ENCODE measurements at regions not wholly inside any gene's neighbourhood (a gene's known extent, or its start where the extent isn't known, plus 50 kb on each side); places are given as distances from the start of the nearest gene placed in this dataset.

DNA sequence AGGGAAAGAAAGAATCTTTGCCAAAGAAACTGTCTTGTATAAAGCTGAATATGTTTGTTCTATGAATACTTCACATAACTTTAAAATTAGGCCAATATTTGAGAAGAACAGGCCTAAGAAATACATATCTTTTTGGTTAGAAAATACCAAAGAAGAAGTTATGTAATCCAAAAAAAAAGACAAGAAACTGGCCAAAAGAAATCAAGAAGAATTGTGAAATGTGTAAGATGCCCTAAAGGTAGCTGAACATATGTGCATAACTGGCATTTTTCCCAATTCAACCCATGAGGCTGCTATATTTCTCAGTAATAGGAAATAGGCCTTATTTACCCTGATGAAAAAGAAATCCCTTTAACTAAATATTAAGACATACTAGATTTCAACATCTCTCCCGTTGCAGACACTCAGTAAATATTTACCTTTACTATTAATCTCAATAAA is 290.0 kb downstream of the CETN3 start:
- no peak for DNase-seq
- no peak overlapping the region for H3K27ac Mint-ChIP-seq
- intact Hi-C loops (cut with micrococcal nuclease) = no loop called here
- no peaks in the 10 kb centered on the region for H3K4me1 Mint-ChIP-seq
- no peak overlapping the region for H3K4me3 Mint-ChIP-seq
- H3K9me3 Mint-ChIP-seq = no peaks in the 10 kb centered on the region
- no peaks in the 10 kb centered on the region for H3K27me3 Mint-ChIP-seq
- H3K36me3 Mint-ChIP-seq (ENCODE audit: low read depth) = no peaks in the 10 kb centered on the region

DNA sequence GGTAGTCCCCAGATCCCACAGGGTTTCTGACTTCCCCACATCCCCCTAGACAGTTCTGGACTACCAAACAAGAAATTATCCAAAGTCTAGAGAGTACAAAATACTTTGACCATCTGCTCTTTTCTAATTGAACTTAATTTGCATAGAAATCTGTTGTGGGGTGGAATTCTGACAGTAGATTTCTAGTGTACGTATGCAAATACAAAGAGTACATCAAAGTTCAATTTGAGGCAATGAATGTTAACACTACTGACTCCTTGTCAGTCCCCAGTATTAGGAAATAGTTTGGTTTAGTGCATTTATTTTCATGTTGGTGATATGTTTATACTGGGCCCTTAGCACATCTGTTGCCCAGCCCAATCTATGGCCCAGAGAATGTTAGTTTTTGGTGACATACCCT is 292.6 kb downstream of the CETN3 start:
- no peaks in the 10 kb centered on the region for H3K36me3 Mint-ChIP-seq (ENCODE audit: low read depth)
- H3K27me3 Mint-ChIP-seq = no peaks in the 10 kb centered on the region
- intact Hi-C loops (cut with micrococcal nuclease) = no loop called here
- no peaks in the 10 kb centered on the region for H3K4me1 Mint-ChIP-seq
- H3K9me3 Mint-ChIP-seq = no peaks in the 10 kb centered on the region
- no peak overlapping the region for H3K27ac Mint-ChIP-seq
- DNase-seq = no peak
- H3K4me3 Mint-ChIP-seq = no peak overlapping the region

DNA sequence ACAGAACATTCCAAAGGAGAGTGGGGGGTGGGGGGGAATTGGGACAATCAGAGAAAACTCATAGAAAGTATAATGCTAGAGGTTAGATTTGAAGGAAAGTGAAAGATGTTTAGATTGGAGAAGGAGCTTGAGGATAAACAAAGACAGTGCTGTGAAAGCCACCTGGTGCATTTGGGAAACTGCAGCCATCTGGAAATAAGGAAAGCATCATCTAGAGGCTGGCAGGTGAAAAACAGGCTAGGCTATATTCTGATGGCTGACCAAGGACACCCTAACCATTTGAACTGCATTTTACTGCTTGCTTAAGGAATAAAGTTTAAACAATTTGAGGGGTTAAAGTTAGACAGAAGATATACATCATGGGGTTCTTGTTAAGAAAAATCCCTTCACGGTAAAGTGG is 296.4 kb downstream of the CETN3 start:
- Mint-ChIP-seq H3K27ac (no peak overlapping the region), H3K4me3 (no peak overlapping the region), H3K9me3 (no peaks in the 10 kb centered on the region), H3K27me3 (no peaks in the 10 kb centered on the region), H3K36me3 (ENCODE audit: low read depth) (no peaks in the 10 kb centered on the region), H3K4me1 (no peaks in the 10 kb centered on the region)
- intact Hi-C loops (cut with micrococcal nuclease) = no loop called here
- DNase-seq = no peak

DNA sequence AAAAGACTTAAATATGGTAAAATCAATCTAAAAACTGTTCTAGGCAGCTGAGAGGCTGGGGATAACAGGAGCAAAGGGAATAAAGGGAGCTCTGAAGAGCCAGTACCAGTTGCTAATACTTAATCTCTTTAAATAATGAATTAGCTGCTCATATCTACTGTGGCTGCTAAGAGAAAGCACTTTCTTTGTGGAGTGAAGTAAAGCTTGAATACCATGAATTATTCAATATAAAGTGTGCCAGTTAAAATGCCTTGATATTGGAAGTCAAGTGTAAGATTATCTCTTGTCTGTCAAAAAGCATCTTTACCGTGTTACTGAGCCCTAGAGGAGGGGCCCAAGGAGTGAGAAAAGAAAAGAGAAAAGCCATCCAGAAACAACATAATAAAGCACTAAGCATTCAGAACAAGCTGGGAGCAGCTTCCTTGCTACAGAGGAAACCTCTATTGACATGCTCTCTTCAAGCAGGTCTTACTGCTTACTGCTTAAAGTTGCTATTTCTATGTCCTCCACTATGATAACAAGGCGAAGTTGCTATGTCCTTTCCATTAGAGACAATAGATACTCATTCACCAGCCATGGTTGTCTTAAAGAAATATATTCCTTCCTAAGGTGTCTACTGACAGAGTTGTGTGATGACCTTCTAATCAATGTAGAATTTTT is 297.4 kb downstream of the CETN3 start:
- H3K36me3 Mint-ChIP-seq (ENCODE audit: low read depth) = no peaks in the 10 kb centered on the region
- no peak overlapping the region for H3K27ac Mint-ChIP-seq
- intact Hi-C loops (cut with micrococcal nuclease) = no loop called here
- no peak for DNase-seq
- H3K4me3 Mint-ChIP-seq = no peak overlapping the region
- no peaks in the 10 kb centered on the region for H3K27me3 Mint-ChIP-seq
- H3K9me3 Mint-ChIP-seq = no peaks in the 10 kb centered on the region
- H3K4me1 Mint-ChIP-seq = no peaks in the 10 kb centered on the region

DNA sequence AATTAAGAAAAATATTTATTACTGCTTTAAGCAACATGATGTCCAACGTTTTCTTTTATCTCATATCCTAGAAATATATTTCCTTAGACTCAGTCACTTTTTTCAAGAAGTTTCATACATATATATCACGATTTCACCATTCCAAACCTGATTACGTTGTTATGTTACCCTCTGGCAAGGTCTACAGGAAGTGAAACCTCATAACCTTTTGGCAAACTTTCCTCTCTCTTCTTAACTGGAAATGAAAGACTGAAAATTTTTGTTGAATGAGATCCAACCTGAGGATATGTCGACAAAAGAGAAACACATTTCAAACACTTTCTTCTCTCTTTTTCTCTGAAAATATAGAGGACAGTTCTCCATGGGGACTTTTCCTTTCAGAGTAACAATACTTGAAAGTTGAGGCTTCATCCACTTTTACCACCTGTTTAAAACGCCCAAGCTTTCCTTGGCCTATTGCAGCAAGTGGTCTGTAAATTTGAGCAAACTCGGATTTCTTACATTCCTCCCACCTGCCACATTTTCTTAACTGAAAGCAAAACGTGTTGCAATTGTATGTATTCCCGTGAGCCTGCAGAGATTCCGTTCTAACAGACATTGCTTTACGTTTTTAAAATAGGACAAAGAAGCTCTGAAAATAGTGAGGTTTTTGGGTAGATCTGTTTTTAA is 298.1 kb downstream of the CETN3 start:
- DNase-seq = no peak
- Mint-ChIP-seq H3K9me3 (no peaks in the 10 kb centered on the region), H3K27ac (no peak overlapping the region), H3K4me1 (no peaks in the 10 kb centered on the region), H3K36me3 (ENCODE audit: low read depth) (no peaks in the 10 kb centered on the region), H3K4me3 (no peak overlapping the region), H3K27me3 (no peaks in the 10 kb centered on the region)
- intact Hi-C loops (cut with micrococcal nuclease) = no loop called here

DNA sequence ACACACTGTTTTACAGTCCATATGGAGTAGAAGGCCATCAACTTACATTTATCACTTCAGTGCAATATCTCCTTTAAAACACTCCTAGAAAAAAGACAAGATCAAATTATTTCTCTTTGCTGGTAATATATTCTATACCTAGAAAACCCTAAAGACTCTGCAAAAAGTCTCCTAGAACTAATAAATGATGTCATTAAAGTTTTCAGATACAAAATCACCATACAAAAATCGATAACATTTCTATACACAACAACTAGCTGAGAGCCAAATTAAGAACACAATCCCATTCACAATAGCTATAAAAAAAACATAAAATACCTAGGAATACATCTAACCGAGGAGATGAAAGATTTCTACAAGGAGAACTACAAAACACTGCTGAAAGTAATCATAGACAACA is 300.3 kb downstream of the CETN3 start:
- Mint-ChIP-seq H3K36me3 (ENCODE audit: low read depth) (no peaks in the 10 kb centered on the region), H3K9me3 (peaks cover 4% of the 10 kb centered on the region), H3K4me1 (no peaks in the 10 kb centered on the region), H3K27me3 (no peaks in the 10 kb centered on the region), H3K27ac (no peak overlapping the region), H3K4me3 (no peak overlapping the region)
- no peak for DNase-seq
- intact Hi-C loops (cut with micrococcal nuclease) = no loop called here

DNA sequence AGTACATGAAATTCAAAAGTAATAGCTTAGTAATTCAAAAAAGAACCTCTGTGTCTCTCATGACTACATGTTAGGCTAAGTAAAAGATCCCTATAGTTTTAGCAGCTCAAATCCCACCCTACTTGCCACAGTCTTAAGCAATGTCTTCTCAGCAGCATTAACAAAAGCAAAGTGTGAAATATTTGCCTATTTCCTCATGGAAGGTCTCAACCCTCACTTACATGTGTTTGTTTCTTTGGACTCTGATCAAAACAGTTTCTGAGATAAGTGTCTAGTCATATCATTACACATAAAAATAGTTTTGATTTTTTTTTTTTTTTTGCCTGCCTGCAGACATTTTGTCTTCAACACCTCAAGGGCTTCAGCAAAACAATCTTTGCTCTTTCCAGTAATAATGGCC is 310.5 kb downstream of the CETN3 start:
- Mint-ChIP-seq H3K27me3 (no peaks in the 10 kb centered on the region), H3K4me3 (no peak overlapping the region), H3K4me1 (no peaks in the 10 kb centered on the region), H3K36me3 (ENCODE audit: low read depth) (no peaks in the 10 kb centered on the region), H3K27ac (no peak overlapping the region), H3K9me3 (no peaks in the 10 kb centered on the region)
- intact Hi-C loops (cut with micrococcal nuclease) = no loop called here
- DNase-seq = no peak

DNA sequence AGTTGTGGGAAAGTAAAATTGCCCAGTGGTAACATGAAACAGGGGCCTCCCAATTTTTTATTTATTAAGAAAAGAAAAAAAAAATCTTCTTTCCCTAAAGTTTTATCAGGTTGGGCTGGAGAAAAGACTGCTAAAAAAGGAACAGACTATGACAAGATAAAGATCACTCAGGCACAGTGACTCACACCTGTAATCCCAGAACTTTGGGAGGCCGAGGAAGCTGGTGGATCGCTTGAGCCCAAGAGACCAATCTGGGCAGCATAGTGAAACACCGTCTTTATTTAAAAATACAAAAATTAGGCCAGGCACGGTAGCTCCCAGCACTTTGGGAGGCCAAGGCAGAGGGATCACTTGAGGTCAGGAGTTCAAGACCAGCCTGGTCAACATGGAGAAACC is 312.5 kb downstream of the CETN3 start:
- intact Hi-C loops (cut with micrococcal nuclease) = no loop called here
- no peak overlapping the region for H3K4me3 Mint-ChIP-seq
- no peak for DNase-seq
- no peaks in the 10 kb centered on the region for H3K9me3 Mint-ChIP-seq
- no peaks in the 10 kb centered on the region for H3K36me3 Mint-ChIP-seq (ENCODE audit: low read depth)
- H3K27ac Mint-ChIP-seq = no peak overlapping the region
- H3K4me1 Mint-ChIP-seq = no peaks in the 10 kb centered on the region
- H3K27me3 Mint-ChIP-seq = no peaks in the 10 kb centered on the region

DNA sequence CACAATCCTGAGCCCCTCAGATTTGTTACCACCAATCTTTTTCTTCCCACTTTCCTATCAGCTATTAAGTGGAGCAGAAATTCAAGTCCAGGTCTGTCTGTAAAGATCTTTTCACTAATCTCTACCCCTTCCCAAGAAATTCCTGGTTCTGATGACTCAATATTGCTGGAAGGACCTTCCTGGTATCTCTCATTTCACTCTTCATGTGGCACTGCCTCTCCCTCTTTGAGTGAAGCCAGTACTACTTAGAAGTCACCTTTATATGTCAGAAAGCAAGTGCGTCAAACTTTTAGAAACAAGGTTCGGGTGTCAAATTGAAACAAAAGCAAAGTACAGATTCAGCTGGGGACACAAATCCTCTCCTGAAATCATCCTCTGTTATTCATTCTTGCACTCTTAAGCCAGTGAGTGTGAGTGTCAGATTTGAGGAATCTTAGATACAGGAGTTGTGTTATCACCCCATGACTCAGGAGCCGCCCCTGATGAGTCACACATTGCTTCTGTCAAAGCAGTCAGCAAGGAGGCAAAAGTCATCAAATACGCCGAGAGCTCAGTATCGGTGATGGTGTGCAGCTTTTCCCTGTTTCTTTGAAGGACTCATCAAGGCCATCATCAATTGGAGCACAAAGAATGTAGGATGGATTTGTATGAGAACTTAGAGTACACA is 313.0 kb downstream of the CETN3 start:
- no peaks in the 10 kb centered on the region for H3K27me3 Mint-ChIP-seq
- intact Hi-C loops (cut with micrococcal nuclease) = no loop called here

DNA sequence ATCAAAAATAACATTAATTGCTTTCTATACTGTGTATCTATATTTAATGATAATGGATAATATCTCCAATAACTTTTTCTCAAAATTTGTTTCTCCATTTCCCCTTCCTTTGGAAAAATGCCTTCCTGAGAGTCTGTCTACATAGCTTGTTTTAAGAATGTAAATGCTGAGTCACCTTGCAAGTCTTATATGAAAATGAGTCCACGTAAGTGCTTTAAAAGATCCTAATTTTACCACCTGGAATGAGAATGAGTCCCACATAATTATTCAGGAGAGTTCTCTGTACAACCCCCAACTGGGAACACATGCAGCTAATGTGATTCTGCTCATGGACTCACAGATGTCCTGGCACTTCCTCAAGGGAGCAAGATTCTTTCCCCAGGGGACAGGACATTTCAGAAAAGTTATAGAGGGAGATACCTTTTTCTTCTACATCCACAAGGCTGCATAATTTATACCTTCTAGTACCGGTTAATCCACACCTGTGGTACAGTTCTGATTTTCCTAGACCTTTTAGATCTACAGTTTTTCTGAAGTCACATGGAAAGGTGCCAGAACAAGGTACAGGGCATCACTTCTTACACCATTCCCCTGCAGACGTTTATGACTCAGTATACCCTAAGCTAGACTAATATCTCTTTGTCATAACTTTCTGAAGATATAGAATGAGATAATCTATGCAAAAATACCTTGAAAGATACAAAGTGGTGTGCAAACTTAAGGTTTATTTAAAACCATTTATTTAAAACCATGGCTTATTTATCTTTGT is 314.1 kb downstream of the CETN3 start:
- no peak overlapping the region for H3K27ac Mint-ChIP-seq
- no peaks in the 10 kb centered on the region for H3K27me3 Mint-ChIP-seq
- DNase-seq = no peak
- no peaks in the 10 kb centered on the region for H3K4me1 Mint-ChIP-seq
- no peak overlapping the region for H3K4me3 Mint-ChIP-seq
- H3K9me3 Mint-ChIP-seq = no peaks in the 10 kb centered on the region
- intact Hi-C loops (cut with micrococcal nuclease) = no loop called here
- no peaks in the 10 kb centered on the region for H3K36me3 Mint-ChIP-seq (ENCODE audit: low read depth)

More for the DNA sequence above, 313.0 kb downstream of the CETN3 start:
- no peak overlapping the region for H3K4me3 Mint-ChIP-seq
- H3K4me1 Mint-ChIP-seq = no peaks in the 10 kb centered on the region
- H3K9me3 Mint-ChIP-seq = no peaks in the 10 kb centered on the region
- no peak for DNase-seq
- no peaks in the 10 kb centered on the region for H3K36me3 Mint-ChIP-seq (ENCODE audit: low read depth)
- H3K27ac Mint-ChIP-seq = no peak overlapping the region

DNA sequence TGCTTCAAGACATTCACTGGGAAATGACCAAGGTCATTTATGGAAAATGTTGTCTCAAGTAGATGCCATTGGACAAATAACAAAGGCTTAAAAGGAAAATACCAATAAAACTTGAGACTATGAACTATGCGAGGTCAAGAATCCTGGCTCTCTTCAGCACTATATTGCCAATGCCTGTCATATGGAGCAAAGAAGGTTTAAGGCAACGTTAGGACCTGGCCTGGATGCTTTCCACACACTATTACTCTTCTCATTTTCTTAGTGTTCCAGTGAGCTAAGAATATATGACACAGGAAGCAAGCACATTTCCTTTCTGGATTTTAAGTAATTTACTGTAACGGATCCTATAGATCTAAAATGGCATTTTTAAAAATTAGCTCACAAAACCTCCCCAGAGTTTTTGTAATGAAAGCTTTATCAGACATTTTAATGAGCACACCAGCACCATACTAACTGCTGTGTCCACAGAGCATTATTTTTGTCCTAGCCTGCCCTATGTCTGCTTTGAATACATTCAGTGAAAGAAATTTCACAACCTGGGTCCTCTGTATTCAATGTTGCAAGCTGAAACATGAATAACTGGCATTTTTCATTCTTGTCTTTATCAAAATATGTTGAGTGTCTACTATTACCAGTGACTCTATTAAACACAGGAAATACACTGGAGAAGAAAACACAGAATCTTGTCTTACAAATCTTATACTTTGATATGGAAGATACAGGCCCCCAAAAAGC is 315.6 kb downstream of the CETN3 start:
- H3K27me3 Mint-ChIP-seq = no peaks in the 10 kb centered on the region
- no peak overlapping the region for H3K4me3 Mint-ChIP-seq
- no peaks in the 10 kb centered on the region for H3K4me1 Mint-ChIP-seq
- H3K27ac Mint-ChIP-seq = no peak overlapping the region
- intact Hi-C loops (cut with micrococcal nuclease) = no loop called here
- no peaks in the 10 kb centered on the region for H3K36me3 Mint-ChIP-seq (ENCODE audit: low read depth)
- no peaks in the 10 kb centered on the region for H3K9me3 Mint-ChIP-seq
- no peak for DNase-seq

DNA sequence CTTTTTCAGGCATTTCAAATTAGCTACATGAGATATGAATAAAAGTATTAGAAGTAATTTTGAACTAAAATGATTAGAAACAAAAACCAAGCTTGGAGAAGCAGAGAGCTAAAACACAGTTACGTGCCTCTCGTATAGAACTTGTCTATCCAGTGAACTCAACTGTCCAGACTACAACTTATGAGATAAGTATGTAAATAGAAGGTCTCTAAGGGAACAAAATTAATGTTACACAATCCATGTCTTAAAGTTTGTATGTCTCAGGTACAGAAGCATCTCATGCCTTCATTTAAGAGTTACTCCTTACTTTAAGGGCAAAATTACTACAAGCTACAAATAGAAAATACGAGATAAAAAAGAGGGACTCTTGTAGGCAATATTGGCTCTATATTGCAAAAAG is 316.8 kb downstream of the CETN3 start:
- Mint-ChIP-seq H3K36me3 (ENCODE audit: low read depth) (no peaks in the 10 kb centered on the region), H3K27ac (no peak overlapping the region), H3K4me1 (no peaks in the 10 kb centered on the region), H3K27me3 (no peaks in the 10 kb centered on the region), H3K9me3 (no peaks in the 10 kb centered on the region), H3K4me3 (no peak overlapping the region)
- DNase-seq = no peak
- intact Hi-C loops (cut with micrococcal nuclease) = no loop called here

DNA sequence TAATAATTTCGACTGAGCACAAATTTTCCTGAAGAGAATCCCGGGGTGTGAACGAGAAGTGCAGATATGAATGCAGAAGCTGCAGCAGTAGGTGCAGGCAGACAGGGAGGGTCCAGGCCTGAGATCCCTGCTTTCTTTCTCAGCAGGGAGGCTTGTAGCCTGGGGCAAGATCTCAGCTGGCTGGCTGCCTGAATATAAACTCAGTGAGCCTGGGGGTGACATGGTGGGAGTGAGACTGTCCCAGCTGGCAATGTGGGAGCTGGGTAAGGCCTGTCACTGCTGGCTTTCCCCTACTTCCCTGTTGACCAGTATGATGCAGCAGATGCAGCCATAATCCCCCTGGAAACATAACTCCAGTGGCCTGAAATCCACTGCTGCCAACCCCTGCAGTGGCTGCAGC is 325.2 kb downstream of the CETN3 start:
- Mint-ChIP-seq H3K27ac (no peak overlapping the region), H3K27me3 (no peaks in the 10 kb centered on the region), H3K4me3 (no peak overlapping the region), H3K36me3 (ENCODE audit: low read depth) (no peaks in the 10 kb centered on the region), H3K9me3 (peaks cover 14% of the 10 kb centered on the region), H3K4me1 (no peaks in the 10 kb centered on the region)
- DNase-seq = no peak
- intact Hi-C loops (cut with micrococcal nuclease) = no loop called here
